HG03095 (cell line): ENCODE measurements at regions not wholly inside any gene's neighbourhood (a gene's known extent, or its start where the extent isn't known, plus 50 kb on each side); places are given as distances from the start of the nearest gene placed in this dataset.
"Not testable (repeated sequence)": the region's sequence is repeated elsewhere in the genome, so short reads cannot be mapped to it uniquely, and the experiment has no call there.

Source experiments
- ATAC-seq: cut with Tn5 transposase; IDR thresholded peaks from one replicate; pipeline ENCODE4 v1.9.1; 2021; ENCODE audit warnings: moderate library complexity; ENCODE audit not compliant: unreplicated experiment

DNA sequence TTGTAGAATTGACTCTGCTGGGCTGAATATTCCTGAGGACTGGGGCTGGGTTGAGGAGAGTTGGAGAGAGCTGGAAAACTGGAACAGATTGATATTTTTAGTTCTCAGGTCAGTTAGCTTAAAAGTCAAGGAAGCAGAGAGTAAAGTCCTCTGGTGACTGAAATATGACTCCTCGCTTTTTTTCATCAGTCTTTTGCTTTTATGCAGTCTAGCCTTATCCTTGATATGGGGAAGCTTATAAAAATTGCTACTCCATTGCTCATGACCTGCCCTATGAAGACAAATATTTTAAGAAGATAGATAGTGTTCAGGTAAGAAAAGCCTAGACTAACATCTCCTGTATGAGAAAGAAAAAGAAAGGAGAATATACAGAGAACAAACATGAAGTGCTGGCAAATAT, 152.7 kb downstream of the C4orf33 start:
- no peak for ATAC-seq

DNA sequence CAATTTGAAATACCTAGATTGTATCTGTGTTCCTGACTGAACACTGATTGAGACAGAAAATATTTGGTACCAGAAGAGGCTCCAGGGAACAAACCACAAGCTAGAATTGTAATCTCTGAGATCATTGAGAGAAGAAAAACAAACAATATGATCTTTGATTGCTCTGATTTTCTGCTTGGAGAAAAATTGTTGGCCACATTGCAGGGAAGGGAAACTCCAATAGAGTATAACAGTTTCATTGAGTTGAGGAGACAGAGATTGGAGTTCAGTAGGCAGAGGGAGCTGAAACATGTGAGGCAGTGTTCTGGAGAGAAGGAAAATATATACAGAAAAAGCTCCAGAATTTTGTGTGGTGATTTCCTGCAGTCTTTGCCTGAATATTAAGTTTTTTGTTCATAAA, 158.2 kb downstream of the C4orf33 start:
- no peak for ATAC-seq

DNA sequence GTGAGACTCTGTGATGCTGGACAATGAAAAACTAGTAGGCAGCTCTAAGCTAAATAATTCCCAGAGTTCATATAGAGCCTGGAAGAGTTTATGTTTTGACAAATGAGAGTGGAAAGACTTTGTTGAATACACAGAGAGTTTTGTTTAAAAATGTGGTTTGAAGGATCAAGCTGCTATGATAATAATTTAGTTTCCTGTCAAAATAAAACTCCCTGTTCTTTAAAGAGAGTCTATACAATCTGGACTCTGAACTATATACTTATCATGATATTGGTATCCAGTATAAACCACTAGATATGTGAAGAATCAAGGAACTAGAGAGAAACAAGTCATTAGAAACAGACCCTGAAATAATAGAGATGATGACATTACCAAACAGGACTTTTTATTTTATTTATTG, 158.6 kb downstream of the C4orf33 start:
- no peak for ATAC-seq

DNA sequence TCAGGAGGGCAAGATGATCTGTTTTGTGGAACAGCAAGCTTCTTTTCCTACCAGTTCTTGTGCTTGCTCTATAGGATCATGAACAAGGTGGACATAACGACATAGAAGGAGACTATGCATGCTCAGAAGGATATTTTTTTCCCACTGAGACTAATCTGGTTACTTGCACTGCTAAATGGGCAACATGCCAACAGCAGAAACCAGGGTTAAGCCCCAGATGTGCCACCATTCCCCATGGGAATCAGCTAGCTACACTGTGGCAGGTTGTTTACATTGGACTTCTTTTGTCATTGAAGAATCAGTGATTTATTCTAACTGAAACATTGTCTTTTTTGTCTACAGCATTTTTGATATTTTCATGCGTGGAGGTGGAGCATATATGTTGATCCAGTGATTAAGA, 165.6 kb downstream of the C4orf33 start:
- ATAC-seq = no peak

DNA sequence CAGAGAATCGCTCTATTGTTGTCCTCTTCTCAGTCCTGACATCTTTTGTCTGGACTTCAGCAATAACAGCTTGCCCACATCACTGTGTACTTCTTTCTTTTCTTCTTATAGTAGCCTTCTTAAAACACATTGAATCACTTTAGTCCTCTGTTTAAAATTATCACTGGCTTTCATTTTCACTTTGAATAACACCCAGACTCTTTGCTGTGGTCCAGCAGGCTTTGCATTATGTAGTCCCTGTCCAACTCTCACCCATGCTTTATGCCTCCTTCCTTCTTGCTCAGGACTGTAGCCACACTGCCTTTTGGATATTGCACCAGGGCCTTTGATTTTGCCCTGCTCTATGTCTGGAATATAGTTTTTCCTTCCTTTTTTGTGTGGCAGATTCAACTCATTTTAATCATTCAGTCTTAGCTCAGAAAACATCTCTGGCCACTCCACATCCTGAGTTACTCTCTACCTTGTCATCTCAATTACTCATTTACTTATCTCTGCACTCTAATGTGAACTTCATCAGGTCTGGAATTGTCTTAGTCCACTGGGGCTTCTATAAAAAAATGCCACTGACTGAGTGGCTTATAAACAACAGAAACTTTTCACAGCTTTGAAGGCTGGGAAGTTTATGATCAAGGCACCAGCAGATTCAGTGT, 168.2 kb downstream of the C4orf33 start:
- ATAC-seq = peak; percentile 98

DNA sequence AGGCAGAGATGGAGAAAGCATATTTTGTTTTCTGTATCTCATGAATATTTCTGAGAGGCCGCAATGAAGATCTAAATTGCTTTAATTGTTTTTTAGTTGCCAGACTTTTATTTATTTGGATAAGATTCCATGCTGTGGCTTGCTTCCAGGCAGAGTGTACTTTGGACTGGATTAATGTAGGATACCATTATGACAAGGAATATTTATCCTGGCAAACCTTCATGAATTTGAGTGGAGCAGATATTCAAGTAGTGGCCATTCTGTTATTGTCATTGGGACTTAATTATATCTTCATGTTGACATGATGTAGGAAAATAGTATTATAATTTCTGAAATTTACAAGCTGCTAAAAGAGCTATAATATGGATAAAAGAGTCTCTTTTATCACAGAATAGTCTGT, 182.9 kb downstream of the C4orf33 start:
- ATAC-seq = no peak

DNA sequence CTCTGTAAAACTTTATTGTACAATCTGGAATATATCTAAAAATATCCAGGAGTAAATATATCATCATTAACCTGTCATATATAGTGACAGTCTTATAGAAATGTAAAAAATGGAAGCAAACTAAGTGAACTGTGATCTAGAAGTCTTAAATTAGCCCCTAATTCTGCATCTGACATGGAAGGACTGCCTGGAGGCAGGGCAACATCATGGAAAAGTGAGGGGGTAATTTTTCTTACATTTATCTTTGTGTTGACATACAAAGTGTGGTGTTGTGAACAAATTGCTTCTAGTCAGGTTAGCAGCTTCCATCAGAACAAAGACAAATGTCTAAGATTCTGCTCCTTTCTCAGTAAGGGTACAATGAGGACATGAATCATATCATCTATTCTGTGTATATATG, 186.3 kb downstream of the C4orf33 start:
- no peak for ATAC-seq

DNA sequence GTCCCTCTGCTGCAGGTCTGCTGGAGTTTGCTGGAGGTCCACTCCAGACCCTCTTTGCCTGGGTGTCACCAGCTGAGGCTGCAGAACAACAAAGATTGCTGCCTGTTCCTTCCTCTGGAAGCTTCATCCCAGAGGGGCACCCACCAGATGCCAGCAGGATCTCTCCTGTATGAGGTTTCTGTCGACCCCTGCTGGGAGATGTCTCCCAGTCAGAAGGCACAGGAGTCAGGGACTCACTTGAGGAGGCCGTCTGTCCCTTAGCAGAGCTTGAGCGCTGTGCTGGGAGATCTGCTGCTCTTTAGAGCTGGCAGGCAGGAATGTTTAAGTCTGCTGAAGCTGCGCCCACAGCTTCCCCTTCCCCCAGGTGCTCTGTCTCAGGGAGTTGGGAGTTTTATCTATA, 196.2 kb downstream of the C4orf33 start:
- not testable (repeated sequence) for ATAC-seq

DNA sequence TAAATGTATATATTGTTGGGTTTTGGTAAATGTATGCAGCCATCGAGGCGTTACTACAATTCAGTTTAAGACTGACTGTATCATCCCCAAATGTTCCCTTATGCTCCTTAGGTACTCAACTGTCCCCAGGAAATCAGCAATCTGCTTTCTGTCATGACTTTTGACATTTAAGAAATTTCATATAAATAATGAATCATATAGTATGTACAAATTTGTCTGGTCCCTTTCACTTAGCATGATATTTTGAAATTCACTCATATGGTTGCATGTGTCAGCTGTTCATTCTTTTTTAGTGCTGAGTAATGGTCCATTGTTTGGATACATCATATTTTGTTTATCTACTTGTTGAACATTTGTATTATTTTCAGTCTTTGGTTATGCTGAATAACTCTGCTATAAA, 218.8 kb downstream of the C4orf33 start:
- no peak for ATAC-seq

DNA sequence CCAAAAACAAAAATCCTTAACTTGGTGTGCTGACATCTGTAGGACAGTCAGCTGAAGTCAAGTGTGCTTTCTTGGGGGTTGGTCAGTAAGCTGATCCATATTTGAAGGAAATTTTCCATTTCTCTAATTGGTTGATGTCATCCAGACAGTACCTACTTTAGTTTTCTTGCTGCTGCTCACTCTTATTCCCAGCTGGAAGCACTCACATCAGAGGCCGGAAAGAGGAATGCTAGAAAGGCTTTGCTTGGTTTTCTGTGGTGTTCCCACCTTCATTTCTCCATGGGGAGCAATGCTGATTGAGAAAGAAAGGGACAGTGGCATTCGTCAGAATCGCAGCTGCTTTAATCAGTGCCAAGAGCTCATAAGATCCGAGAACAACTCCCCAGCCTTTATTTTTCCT, 227.0 kb downstream of the C4orf33 start:
- no peak for ATAC-seq

DNA sequence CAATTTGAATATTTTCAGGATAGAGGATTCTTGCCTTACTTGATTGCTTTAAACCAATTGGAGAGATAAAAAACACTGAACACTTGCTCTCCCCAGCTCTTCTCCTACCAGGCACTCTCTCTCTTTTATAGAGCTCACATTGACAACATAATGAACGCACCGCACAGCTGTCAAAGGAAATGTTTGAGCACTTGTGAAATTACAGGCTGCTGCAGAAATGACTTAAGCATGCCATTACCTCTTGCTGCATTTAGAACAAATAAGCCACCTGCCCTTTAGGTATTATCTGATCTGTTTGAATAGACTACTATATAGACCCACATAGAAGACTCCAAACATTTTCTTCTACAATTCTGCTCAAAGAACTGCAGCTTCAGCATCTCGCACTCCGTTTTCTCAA, 227.7 kb downstream of the C4orf33 start:
- ATAC-seq = no peak

DNA sequence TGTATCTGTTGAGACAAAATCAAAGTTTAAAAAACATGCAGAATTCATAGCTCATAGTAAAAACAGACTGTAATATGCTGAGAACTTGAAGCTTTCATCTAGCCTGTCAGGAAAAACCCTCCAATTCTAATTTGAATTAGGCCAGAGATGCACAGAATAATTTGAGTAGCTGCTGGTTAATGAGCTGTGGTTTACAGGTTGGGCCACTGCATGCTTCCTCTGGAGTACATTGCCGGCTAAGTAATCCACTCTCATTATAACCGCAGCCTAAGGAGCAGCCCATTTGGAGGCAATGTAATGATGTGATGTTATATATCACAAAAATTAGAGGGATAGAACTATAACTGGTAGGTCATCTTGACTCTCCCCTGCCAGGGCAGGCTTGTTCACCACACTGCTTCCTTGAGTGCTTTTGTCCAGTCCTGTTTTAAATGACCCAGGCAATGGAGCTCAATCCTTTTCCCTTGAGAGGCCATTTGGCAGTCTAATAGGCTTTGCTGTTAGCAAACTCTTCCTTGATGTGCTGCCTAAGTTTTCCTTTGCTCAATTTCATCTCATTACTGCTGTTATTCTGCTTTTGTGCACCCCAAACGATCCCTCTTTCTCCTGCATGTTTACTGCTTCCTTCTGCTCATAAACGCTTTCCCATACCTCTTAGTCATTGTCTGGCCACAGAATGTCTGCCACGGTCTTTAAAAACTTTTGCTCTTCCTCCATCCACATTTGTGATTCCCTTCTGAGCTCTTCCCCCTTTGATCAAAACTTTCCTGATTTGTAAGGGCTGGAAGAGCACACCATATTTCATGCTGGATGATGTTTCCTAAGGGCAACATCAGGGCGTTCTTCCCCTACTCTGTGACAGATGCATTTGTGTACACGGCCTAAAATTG, 230.9 kb downstream of the C4orf33 start:
- no peak for ATAC-seq

DNA sequence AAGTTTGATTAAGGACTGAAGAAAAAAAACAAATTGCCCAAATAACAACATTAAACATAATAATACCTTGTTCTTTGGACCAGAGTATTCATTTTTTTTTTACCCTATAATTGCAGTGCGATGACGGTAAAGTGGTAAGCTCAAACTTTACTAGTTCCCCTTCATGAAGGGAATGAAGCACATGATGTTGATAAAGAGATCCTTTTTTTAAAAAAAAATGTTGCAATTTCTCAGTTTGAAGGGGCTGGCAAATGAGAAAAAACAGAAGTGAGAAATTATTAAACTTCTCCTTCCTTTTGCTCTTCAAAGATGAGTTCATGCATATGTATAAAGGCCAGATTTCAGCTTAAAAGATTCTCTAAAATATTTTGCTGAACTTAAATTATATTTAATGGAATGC, 231.7 kb downstream of the C4orf33 start:
- ATAC-seq = no peak

DNA sequence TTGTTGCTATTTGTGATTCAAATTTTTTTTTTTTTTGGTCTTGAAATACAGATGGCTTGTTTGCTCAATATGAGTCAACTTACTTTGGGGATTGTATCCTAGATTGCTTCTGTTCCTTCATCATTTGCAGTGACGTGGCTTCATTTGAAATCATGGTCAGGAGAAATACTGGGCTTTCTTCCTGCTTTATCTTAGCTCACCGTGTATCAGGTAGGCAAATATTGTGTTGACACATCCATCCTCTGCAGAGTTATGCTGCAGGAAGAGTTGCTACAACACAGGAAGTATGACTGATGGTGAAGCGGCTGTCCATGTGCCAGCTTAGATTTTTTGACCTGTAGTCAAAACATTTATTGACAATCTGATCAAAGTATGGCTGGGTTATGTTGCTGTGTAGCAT, 232.2 kb downstream of the C4orf33 start:
- no peak for ATAC-seq

DNA sequence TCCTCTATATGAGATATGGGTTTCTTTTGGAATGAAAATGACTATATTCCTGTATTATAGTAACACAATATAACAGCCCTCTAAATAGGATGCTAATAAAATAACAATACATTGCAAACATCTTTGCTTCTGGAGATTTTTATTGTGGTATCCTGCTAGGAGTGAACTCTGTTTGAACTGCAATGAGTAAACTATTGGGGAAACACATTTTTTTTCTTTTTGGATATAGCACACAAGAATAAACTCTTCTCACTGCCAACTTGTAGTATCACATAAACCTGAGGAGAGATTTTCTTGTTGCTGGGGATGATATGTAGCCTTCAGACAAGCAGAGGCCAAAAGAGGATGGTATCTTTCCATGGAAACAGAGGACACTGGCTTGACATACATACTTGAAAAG, 238.2 kb downstream of the C4orf33 start:
- no peak for ATAC-seq

DNA sequence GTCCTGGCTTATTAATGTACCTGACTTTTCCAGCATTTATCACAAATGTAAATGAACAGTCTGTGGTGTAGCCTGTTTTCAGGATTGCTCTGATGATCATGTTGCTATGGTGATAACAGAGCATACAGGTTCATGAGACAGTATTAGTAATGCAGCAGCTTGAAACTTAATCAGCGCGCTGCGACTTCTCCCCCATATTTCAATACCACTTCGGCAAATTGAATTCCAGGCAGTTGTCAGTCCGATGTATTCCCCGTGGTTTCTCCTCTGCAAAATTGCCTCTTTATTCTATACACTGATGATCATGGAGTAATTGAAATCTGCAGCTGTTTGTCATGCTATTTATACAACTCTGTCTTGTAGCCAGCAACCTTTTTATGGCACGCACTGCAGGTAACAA, 239.3 kb downstream of the C4orf33 start:
- ATAC-seq = no peak

DNA sequence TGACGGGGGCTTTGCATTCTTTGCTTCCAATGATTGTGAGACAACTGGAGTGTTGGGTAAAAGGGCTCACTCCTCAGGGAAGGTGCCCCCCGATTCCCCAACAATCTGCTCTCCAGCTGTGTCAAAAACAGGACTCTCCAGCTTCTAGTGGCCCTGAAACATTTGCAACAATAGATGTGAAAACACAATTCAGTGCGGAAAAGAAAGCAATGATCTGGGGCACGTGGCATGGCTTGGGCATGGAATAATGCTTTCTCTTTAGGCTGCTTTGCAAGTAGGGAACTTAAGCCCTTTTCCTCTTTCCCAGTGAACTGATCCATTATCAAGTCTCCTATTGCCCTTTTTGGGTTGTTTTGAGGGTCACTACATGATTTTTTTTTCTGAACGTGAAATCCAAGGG, 239.9 kb downstream of the C4orf33 start:
- ATAC-seq = no peak

DNA sequence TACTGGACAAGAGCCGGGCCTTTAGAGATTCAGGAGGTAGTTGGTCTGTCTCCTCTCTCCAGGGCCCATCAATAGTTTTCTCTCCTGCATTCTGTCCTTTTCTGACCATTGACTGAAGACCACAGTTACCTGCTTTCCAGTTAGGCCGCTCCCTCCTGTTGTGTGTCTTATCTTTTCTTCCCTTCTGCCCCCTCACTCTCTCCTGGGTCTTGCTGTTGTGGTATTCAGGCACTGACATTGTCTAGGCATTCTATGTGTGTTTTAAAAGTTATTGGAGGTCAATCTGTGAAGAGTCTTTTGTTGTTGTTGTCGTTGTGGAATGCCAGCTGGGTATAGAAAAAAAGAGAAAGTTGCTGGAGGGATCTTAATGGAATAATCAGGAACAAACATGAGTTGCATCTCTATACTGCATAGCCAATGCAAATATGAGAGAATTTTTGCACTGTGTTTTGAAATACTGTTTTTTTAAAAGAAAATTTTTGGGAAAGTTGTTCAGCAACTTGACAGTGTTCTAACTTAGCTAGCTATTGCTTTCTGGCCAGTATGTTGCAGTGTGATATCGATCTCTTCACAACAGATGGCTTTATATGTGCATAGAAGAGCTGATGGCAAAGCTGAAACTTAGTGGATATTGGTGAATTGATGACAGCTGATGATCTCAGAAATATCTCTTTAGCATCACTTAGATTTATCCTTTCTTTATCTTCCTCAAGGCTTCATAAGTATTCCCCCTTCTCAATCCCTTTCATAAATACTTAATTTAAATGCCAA, 240.7 kb downstream of the C4orf33 start:
- no peak for ATAC-seq

DNA sequence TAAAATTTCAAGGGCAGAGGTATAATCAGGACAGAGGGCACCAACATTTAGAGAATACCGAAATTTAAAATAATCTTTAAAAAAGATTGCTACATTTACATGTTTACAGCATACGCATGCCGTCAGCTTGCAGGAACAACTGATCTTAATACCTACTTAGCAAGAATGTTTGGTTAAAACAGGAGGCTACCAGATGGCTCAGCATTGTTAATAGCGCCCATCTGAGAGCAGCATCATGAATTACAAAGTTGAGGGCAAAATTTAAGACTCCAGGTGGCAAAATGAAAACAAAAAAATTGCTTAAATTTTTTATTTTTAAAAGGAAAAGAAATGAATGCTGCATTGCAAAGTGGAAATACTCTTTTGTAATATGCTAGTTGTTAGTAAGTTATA, 241.3 kb downstream of the C4orf33 start:
- no peak for ATAC-seq

DNA sequence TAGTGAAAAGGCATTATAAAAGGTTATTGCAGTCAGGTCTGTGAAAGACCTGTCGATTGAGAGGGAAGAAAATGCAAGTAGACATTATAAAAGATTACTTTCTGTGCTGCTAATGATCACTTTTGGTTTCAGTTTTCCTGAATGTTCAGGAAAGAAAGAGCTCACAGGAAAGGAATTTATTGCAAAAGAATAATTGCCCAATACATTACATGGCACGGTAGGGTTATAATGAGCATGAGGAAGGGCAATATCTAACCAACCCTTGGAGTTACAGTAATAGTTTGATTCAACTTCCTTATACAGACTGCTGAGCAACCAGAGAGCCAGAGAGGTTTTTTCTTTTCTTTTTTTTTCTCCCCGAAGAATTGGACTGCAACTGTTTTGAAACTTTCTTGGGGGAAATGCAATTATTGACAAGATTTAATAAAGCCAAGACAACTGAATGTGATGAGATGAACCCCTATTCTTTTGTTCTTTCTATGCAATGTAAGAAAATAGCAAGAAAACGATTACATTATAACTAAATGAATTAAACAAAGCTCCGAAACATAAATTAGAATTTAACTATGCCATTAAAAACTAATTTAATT, 247.0 kb downstream of the C4orf33 start:
- no peak for ATAC-seq

DNA sequence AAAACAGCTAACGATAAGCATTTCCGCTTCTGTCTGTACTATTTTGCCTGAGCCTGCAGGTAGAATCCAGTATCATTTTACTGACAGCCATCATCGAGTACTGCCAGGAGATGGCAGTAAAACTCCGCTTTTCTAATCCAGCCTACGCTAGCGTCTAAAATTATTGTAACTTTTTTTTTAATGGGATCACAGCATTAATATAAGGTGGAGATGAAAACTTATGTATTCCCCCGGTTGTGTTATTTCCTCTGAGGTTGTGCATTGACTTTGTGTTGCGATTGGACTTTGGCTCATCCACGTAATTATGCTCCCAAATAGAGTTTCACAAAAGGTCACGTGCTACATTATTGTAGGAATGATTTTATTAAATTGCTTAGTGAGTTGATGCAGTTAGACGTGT, 248.1 kb downstream of the C4orf33 start:
- peak; percentile 73 for ATAC-seq
